ENCODE measurements at regions not wholly inside any gene's neighbourhood (a gene's known extent, or its start where the extent isn't known, plus 50 kb on each side); places are given as distances from the start of the nearest gene placed in this dataset.

DNA sequence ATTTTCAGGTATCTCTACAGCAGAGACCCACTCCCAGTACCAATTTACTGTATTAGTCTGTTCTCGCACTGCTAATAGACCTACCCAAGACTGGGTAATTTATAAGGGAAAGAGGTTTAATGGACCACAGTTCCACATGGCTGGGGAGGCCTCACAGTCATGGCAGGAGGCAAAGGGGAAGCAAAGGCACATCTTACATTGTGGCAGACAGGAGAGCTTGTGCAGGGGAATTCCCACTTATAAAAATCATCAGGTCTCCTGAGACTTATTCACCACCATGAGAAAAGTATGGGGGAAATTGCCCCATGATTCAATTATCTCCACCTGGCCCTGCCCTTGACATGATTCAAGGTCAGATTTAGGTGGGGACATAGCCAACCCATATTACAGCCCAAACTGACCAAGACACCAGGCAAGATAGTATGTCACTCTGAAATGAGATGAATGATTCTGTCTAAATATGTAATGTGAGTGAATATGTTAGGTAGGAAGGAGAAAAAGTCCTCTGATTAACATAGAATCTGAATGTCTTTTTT is 182.5 kb upstream of the CDH12 start:
- TF ChIP-seq, protein P1, sequence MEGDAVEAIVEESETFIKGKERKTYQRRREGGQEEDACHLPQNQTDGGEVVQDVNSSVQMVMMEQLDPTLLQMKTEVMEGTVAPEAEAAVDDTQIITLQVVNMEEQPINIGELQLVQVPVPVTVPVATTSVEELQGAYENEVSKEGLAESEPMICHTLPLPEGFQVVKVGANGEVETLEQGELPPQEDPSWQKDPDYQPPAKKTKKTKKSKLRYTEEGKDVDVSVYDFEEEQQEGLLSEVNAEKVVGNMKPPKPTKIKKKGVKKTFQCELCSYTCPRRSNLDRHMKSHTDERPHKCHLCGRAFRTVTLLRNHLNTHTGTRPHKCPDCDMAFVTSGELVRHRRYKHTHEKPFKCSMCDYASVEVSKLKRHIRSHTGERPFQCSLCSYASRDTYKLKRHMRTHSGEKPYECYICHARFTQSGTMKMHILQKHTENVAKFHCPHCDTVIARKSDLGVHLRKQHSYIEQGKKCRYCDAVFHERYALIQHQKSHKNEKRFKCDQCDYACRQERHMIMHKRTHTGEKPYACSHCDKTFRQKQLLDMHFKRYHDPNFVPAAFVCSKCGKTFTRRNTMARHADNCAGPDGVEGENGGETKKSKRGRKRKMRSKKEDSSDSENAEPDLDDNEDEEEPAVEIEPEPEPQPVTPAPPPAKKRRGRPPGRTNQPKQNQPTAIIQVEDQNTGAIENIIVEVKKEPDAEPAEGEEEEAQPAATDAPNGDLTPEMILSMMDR (IDR thresholded peaks at IDR 0.05): no peak
- no peak for TF ChIP-seq ZFX (IDR thresholded peaks at IDR 0.05; ENCODE audit: borderline replicate concordance)

All from 22Rv1 (cell line).